ENCODE measurements at regions not wholly inside any gene's neighbourhood (a gene's known extent, or its start where the extent isn't known, plus 50 kb on each side); places are given as distances from the start of the nearest gene placed in this dataset.

DNA sequence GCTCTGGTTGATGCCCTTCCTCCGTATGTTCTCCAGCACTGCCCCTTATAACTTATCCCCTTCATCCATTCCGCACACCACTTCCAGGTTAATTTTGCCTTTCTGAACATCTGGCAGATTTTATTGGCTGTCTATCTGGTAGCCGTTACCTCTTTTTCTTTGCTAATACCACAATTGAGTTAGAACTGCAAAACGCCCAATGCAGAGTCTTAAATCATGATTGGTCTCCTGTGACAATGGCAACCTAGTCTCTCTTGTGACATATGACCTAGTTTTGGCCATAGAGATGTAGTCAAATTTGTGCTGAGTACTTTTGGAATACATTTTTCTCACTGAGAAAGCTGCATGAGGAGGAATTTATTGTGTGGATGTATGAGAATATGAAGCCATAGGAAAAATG, 365.7 kb upstream of the PRR16 start:
- H3K4me3 ChIP-seq (replicated peaks; ENCODE audit: low read depth, low read length): no peak overlapping the region
- no peak for DNase-seq (ENCODE audit: extremely low read depth, low read depth)
- TF ChIP-seq CTCF (IDR thresholded peaks at IDR 0.05; ENCODE audit: low read depth, low read length, missing control alignments): no peak

DNA sequence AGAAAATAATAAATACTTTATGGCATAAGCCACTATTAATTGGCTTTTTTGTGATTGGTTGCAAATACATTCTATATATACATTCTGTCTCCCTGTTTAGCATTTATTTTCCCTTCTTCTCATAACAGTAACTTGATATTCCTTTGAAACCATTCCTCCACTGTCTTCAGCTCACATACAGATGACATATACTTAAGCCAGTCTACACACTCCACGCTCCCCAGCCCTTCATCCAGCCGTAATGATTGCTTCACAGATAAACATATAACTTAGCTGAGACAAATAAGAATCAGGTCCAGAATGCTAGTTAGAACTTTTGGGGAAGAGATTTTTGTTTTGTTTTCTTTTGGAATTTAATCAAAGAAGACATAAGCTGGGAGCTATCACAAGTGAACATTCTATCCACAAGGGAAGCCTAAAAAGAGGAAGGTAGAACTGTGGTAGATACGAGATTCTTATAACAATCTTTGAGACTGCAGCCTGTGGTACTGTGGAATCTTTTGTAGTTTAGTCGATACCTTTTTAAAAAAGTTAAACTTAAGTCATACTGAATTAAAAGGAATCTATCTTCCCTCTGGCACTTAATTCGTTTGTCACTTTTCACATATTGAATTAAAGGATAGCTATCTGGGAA, 365.1 kb upstream of the PRR16 start:
- no peak overlapping the region for H3K4me3 ChIP-seq (replicated peaks; ENCODE audit: low read depth, low read length)
- no peak for TF ChIP-seq CTCF (IDR thresholded peaks at IDR 0.05; ENCODE audit: low read depth, low read length, missing control alignments)
- no peak for DNase-seq (ENCODE audit: extremely low read depth, low read depth)

- no peak for DNase-seq (ENCODE audit: extremely low read depth, low read depth)
- no peak overlapping the region for H3K4me3 ChIP-seq (replicated peaks; ENCODE audit: low read depth, low read length)
- TF ChIP-seq CTCF (IDR thresholded peaks at IDR 0.05; ENCODE audit: low read depth, low read length, missing control alignments): no peak
These were observed 362.3 kb upstream of the PRR16 start for GRCh38 chr5:120101771-120102170.

- no peak for TF ChIP-seq CTCF (IDR thresholded peaks at IDR 0.05; ENCODE audit: low read depth, low read length, missing control alignments)
- DNase-seq (ENCODE audit: extremely low read depth, low read depth): no peak
- no peak overlapping the region for H3K4me3 ChIP-seq (replicated peaks; ENCODE audit: low read depth, low read length)
These were observed 360.6 kb upstream of the PRR16 start for GRCh38 chr5:120103495-120103894.

GRCh38 chr5:120106912-120107525, 357.1 kb upstream of the PRR16 start:
- H3K4me3 ChIP-seq (replicated peaks; ENCODE audit: low read depth, low read length): no peak overlapping the region
- TF ChIP-seq CTCF (IDR thresholded peaks at IDR 0.05; ENCODE audit: low read depth, low read length, missing control alignments): no peak
- no peak for DNase-seq (ENCODE audit: extremely low read depth, low read depth)

GRCh38 chr5:120108586-120109248, 355.4 kb upstream of the PRR16 start:
- H3K4me3 ChIP-seq (replicated peaks; ENCODE audit: low read depth, low read length): no peak overlapping the region
- no peak for DNase-seq (ENCODE audit: extremely low read depth, low read depth)
- no peak for TF ChIP-seq CTCF (IDR thresholded peaks at IDR 0.05; ENCODE audit: low read depth, low read length, missing control alignments)

Data from HFF-Myc (cell line).